ENCODE measurements at regions not wholly inside any gene's neighbourhood (a gene's known extent, or its start where the extent isn't known, plus 50 kb on each side); places are given as distances from the start of the nearest gene placed in this dataset.

DNA sequence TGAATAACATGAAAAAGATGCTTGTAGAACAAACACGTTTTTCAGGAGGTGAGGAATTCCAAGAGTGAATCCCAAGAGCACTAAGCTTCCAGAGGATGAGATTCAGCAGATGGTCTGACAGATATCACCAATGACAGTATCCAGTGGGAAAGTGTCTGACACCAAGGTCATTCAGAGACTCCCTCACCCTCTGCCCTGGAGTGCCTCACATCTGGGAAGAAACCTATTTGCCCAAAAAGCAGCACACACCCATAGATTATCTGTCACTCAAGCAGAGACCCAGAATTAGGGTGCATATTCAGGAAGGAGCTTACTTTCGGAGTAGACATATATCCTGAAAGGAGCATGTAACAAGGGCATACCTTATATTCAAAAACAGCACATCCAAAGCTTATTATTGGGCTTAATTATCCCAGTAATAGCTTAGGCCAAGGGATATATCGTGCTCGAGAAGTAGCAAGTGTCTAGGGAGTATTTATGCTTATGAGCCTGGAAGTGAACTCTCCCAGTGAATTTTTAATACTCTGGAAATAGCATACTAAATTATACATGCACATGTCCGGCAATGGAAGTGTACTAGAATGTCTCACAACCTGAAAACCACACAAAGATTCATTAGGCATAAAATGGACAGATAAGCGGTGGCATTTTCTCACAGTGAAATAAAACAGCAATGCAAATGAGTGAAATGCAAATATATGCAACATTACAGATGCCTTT lies 998.1 kb upstream of the TMEM132C start:
- TF ChIP-seq, protein P1, sequence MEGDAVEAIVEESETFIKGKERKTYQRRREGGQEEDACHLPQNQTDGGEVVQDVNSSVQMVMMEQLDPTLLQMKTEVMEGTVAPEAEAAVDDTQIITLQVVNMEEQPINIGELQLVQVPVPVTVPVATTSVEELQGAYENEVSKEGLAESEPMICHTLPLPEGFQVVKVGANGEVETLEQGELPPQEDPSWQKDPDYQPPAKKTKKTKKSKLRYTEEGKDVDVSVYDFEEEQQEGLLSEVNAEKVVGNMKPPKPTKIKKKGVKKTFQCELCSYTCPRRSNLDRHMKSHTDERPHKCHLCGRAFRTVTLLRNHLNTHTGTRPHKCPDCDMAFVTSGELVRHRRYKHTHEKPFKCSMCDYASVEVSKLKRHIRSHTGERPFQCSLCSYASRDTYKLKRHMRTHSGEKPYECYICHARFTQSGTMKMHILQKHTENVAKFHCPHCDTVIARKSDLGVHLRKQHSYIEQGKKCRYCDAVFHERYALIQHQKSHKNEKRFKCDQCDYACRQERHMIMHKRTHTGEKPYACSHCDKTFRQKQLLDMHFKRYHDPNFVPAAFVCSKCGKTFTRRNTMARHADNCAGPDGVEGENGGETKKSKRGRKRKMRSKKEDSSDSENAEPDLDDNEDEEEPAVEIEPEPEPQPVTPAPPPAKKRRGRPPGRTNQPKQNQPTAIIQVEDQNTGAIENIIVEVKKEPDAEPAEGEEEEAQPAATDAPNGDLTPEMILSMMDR (IDR thresholded peaks at IDR 0.05) = no peak
- no peak for TF ChIP-seq ZFX (IDR thresholded peaks at IDR 0.05; ENCODE audit: borderline replicate concordance)

DNA sequence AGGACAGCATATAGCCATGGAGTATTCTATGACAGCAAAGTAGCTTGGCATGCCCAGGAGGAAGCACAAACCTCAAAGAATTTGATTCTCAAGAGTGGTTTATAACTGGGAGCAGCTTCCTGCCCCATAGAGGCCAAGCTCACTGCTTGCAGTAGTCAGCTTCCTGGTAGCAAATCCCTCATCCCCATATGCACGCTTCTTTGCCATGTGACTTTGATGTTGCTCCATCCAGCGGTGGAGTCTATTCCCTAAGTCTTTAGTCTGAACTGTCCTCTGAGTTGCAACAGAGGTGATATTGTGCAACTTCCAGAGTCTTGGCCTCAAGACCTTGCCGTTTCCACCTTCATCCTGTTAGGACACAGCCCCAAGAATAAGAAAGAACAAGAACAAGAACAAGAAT lies 996.8 kb upstream of the TMEM132C start:
- no peak for TF ChIP-seq ZFX (IDR thresholded peaks at IDR 0.05; ENCODE audit: borderline replicate concordance)
- H3K27ac ChIP-seq = no peak overlapping the region

More for the DNA sequence above, 998.1 kb upstream of the TMEM132C start:
- no peak overlapping the region for H3K27ac ChIP-seq

DNA sequence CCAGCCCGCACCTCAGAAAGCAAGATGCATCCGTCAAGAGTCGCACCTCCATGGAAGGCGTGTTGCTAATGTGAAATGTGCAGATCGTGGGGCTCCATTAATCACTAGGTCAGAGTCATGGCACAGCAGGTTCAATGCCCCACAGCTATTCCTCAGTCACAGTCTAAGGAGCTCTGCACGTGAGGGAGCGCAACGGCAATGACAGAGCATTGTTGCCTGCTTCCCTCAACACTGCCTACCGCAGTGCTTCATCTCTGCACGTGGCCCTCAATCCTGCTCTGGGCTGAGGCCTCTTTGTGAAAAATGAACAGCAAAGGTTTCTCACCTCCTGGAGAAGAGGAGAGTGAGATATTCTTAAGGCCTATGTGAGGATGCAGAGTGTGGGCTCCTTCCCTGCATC lies 995.2 kb upstream of the TMEM132C start:
- no peak overlapping the region for H3K27ac ChIP-seq
- TF ChIP-seq ZFX (IDR thresholded peaks at IDR 0.05; ENCODE audit: borderline replicate concordance) = no peak
- TF ChIP-seq, protein P1 (IDR thresholded peaks at IDR 0.05) = no peak

DNA sequence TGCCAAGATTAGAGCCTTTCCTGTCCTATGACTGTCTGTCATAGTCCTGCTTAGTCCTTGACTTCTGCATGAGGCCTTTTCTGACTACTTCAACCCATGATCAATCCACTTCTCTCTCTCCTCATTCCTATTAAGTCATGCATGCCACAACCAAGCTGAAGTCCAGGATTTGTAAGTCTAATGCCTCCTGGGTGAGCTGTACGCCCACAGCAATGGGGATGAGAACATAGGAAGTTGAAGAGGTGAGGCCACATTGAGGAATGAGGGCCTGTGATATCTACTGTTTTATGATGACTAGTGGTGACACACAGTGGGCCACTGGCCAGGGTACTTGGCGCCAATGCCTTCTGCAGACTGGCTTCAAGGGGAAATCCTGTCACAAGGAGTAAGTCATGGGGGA lies 994.1 kb upstream of the TMEM132C start:
- no peak overlapping the region for H3K27ac ChIP-seq
- no peak for TF ChIP-seq ZFX (IDR thresholded peaks at IDR 0.05; ENCODE audit: borderline replicate concordance)
- TF ChIP-seq, protein P1 (IDR thresholded peaks at IDR 0.05) = no peak

DNA sequence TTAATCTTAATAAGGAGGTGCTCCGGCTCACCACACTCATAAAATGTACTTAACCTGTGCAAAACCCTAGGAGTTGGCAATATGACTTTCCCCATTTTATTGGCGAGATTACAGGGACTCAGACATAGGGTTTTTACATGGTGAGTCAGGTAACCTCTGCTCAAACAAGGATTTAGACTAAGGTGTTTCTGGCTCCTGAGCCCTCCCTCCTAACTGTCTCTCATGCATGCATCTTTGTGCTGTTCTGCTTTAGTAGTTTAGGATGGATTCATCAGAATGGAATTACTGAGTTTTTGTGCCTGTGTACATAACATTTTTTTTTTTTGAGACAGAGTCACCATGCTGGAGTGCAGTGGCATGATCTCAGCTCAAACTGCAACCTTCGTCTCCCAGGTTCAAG lies 993.3 kb upstream of the TMEM132C start:
- TF ChIP-seq ZFX (IDR thresholded peaks at IDR 0.05; ENCODE audit: borderline replicate concordance) = no peak
- TF ChIP-seq, protein P1 (IDR thresholded peaks at IDR 0.05) = no peak
- H3K27ac ChIP-seq = no peak overlapping the region

DNA sequence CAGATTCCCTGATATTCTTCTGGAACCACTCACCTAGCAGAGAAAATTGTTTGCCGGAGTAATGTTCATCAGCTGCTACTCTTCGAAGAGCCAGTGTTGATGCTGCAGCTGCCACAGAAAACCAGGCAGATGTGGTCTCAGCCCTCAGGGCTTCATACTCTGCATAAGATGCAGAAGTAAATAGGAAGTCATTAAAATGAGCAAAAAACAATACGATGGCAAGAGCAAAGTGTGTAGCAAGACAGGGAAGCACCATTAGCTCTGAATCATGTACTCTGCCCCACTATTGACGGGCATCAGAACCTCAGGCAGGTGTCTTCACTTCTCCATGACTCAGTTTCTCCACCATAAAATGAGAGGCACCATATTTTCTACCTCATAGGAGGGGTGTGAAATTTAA lies 991.6 kb upstream of the TMEM132C start:
- no peak overlapping the region for H3K27ac ChIP-seq
- TF ChIP-seq, protein P1 (IDR thresholded peaks at IDR 0.05) = no peak
- TF ChIP-seq ZFX (IDR thresholded peaks at IDR 0.05; ENCODE audit: borderline replicate concordance) = no peak

DNA sequence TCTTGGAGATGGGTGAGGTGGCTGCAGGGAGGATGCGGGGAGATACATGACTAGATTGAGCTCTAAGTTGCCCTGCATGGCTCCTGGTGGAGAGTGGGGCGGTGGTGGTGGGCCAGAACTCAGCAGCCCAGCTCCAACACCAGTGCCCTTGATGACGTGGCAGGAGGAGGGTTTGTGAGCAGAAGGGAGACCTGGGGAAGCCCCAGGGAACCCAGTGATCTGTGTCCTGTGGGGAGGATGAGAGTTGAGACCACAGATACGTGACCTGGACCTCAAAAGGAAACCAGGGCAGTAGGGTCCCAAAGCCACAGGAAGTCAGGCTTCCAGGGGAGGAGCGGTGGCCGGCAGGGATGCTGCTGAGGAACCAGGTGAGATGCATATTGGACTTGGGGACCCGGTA lies 989.1 kb upstream of the TMEM132C start:
- H3K27ac ChIP-seq = no peak overlapping the region
- TF ChIP-seq, protein P1 (IDR thresholded peaks at IDR 0.05) = no peak
- TF ChIP-seq ZFX (IDR thresholded peaks at IDR 0.05; ENCODE audit: borderline replicate concordance) = no peak

DNA sequence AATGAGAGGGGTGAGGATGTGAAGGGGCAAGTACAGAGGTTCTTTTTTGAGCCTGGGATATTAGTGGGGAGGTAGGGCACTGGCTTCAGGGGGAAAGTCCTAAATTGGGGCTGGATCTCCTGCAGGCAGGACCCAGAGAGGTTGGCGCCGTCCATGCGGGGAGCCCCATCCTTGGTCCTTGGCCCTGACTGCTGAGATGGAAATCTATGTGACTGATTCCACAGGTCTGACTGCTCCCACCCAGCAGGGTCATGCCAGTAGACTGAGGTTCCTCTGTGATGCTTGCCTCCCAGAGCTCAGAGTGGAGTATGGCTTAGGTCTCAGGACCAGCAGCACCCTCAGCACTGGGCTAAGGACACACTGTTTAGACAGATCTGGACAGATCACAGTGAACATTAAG lies 988.6 kb upstream of the TMEM132C start:
- TF ChIP-seq, protein P1 (IDR thresholded peaks at IDR 0.05) = no peak
- no peak for TF ChIP-seq ZFX (IDR thresholded peaks at IDR 0.05; ENCODE audit: borderline replicate concordance)
- no peak overlapping the region for H3K27ac ChIP-seq
